GM12891 (cell line): ENCODE measurements at regions not wholly inside any gene's neighbourhood (a gene's known extent, or its start where the extent isn't known, plus 50 kb on each side); places are given as distances from the start of the nearest gene placed in this dataset.

Experiments used
- POLR2AphosphoS5 ChIP-seq: IDR thresholded peaks from 2 replicates; pipeline ENCODE4 v1.6.1; 2011; ENCODE audit warnings: low read depth, low read length, control low read depth
- TAF1 ChIP-seq: IDR thresholded peaks from 2 replicates; pipeline ENCODE4 v1.6.1; 2011; ENCODE audit warnings: low read depth, low read length, control low read depth

DNA sequence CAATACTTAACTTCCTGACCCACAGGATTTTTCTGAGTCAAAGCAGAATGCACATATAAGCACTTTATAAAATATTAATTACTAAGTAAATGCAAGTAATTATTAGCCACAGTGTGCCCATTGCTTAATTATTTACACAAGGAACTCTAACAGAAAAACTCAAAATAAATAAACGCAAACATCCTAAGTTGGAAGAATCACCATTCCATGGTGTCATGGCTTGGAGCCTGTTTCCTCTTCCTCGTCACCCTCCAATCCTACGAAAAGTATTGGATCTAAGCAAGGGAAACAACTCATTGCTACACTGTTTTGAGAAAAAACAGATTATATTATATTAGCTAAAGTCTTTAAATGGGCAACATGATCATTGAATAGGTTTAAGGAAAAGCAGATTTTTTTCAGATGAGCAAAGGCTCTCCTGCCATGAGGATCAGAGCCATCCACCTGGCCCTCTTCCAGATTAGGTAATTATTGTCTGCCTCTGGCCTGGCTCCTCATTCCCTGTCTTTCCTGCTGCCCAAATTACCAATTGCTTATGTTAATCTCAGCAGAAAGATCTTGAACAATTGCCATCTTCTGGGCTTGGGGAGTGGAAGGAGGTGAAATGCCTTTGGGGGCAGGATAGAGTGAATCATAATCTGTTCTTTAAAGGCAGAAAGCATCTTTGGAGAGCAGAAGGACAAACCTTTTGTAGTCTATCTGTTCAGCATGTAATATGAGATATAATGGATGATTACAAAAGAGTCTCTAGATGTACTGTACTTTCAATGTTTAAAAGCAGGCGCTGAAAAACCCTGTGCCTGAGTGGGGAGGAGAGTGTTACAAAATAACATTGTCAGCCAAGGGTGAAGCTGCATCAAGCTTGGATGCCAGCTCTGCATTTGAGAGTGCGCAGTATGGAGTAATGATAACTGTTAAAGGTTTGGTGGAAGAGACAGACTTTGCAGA lies 121.2 kb downstream of the DUSP10 start:
- TF ChIP-seq TAF1 (no peak), POLR2AphosphoS5 (no peak)
